Stimulated activated naive CD8-positive, alpha-beta T cell treated with anti-CD3 and anti-CD28 coated beads, Interleukin-15, Interleukin-2, amounts not matched to agents 100 ng/mL and 50 ng/mL, for 24 hours (primary cell): ENCODE measurements at regions not wholly inside any gene's neighbourhood (a gene's known extent, or its start where the extent isn't known, plus 50 kb on each side); places are given as distances from the start of the nearest gene placed in this dataset.
"Not testable (repeated sequence)": the region's sequence is repeated elsewhere in the genome, so short reads cannot be mapped to it uniquely, and the experiment has no call there.

ENCODE experiments used
- H3K27ac Mint-ChIP-seq: one replicate; pipeline ENCODE4 v1.8.0; 2021; ENCODE audit warnings: mild to moderate bottlenecking, mixed read lengths
- H3K27me3 Mint-ChIP-seq: one replicate; pipeline ENCODE4 v1.8.0; 2021; ENCODE audit warnings: mixed read lengths
- H3K36me3 Mint-ChIP-seq: one replicate; pipeline ENCODE4 v1.8.0; 2021; ENCODE audit warnings: low read depth, mixed read lengths
- H3K4me1 Mint-ChIP-seq: one replicate; pipeline ENCODE4 v1.8.0; 2021; ENCODE audit warnings: low read depth, mixed read lengths
- H3K4me3 Mint-ChIP-seq: one replicate; pipeline ENCODE4 v1.8.0; 2021; ENCODE audit warnings: mild to moderate bottlenecking, mixed read lengths
- H3K9me3 Mint-ChIP-seq: one replicate; pipeline ENCODE4 v1.8.0; 2021; ENCODE audit warnings: mixed read lengths

- H3K36me3 Mint-ChIP-seq, H3K4me3 Mint-ChIP-seq, H3K27ac Mint-ChIP-seq, H3K9me3 Mint-ChIP-seq, H3K27me3 Mint-ChIP-seq, H3K4me1 Mint-ChIP-seq: not testable (repeated sequence)
Measured at GRCh38 chr3:20427268-20427667, 241.3 kb upstream of the SGO1 start.

GRCh38 chr3:20425138-20425537 lies 239.1 kb upstream of the SGO1 start:
- Mint-ChIP-seq H3K4me3 (no peak overlapping the region), H3K36me3 (no peaks in the 10 kb centered on the region), H3K9me3 (peaks cover 5% of the 10 kb centered on the region), H3K27ac (no peak overlapping the region), H3K27me3 (no peaks in the 10 kb centered on the region), H3K4me1 (no peaks in the 10 kb centered on the region)

- no peaks in the 10 kb centered on the region for H3K27me3 Mint-ChIP-seq
- no peak overlapping the region for H3K4me3 Mint-ChIP-seq
- H3K36me3 Mint-ChIP-seq = no peaks in the 10 kb centered on the region
- H3K27ac Mint-ChIP-seq = no peak overlapping the region
- peaks cover 3% of the 10 kb centered on the region for H3K9me3 Mint-ChIP-seq
- no peaks in the 10 kb centered on the region for H3K4me1 Mint-ChIP-seq
Measured at GRCh38 chr3:20424086-20424485, 238.1 kb upstream of the SGO1 start.

- H3K4me1 Mint-ChIP-seq = no peaks in the 10 kb centered on the region
Measured at GRCh38 chr3:20422391-20422790, 236.4 kb upstream of the SGO1 start.

GRCh38 chr3:20417388-20418108 lies 231.5 kb upstream of the SGO1 start:
- peaks cover 2% of the 10 kb centered on the region for H3K9me3 Mint-ChIP-seq
- H3K27ac Mint-ChIP-seq = no peak overlapping the region
- H3K36me3 Mint-ChIP-seq = no peaks in the 10 kb centered on the region
- H3K4me1 Mint-ChIP-seq = no peaks in the 10 kb centered on the region
- H3K4me3 Mint-ChIP-seq = no peak overlapping the region
- no peaks in the 10 kb centered on the region for H3K27me3 Mint-ChIP-seq

More at GRCh38 chr3:20422391-20422790, 236.4 kb upstream of the SGO1 start:
- Mint-ChIP-seq H3K27ac (no peak overlapping the region), H3K4me3 (no peak overlapping the region), H3K27me3 (no peaks in the 10 kb centered on the region), H3K36me3 (no peaks in the 10 kb centered on the region), H3K9me3 (peaks cover 3% of the 10 kb centered on the region)

GRCh38 chr3:20406611-20407011 lies 220.6 kb upstream of the SGO1 start:
- Mint-ChIP-seq H3K4me3 (no peak overlapping the region), H3K9me3 (no peaks in the 10 kb centered on the region), H3K36me3 (no peaks in the 10 kb centered on the region), H3K4me1 (no peaks in the 10 kb centered on the region), H3K27me3 (no peaks in the 10 kb centered on the region), H3K27ac (no peak overlapping the region)

- Mint-ChIP-seq H3K4me1 (no peaks in the 10 kb centered on the region), H3K36me3 (no peaks in the 10 kb centered on the region), H3K4me3 (no peak overlapping the region), H3K27ac (no peak overlapping the region), H3K9me3 (no peaks in the 10 kb centered on the region), H3K27me3 (no peaks in the 10 kb centered on the region)
Measured at GRCh38 chr3:20405744-20406143, 219.7 kb upstream of the SGO1 start.

- H3K9me3 Mint-ChIP-seq = no peaks in the 10 kb centered on the region
- no peaks in the 10 kb centered on the region for H3K4me1 Mint-ChIP-seq
- H3K27me3 Mint-ChIP-seq = no peaks in the 10 kb centered on the region
- no peaks in the 10 kb centered on the region for H3K36me3 Mint-ChIP-seq
- no peak overlapping the region for H3K27ac Mint-ChIP-seq
- H3K4me3 Mint-ChIP-seq = no peak overlapping the region
Measured at GRCh38 chr3:20405231-20405630, 219.2 kb upstream of the SGO1 start.

GRCh38 chr3:20404741-20405100 lies 218.7 kb upstream of the SGO1 start:
- H3K27me3 Mint-ChIP-seq = no peaks in the 10 kb centered on the region
- H3K27ac Mint-ChIP-seq = no peak overlapping the region
- H3K4me3 Mint-ChIP-seq = no peak overlapping the region
- H3K36me3 Mint-ChIP-seq = no peaks in the 10 kb centered on the region
- H3K4me1 Mint-ChIP-seq = no peaks in the 10 kb centered on the region
- H3K9me3 Mint-ChIP-seq = no peaks in the 10 kb centered on the region

GRCh38 chr3:20403986-20404740 lies 218.2 kb upstream of the SGO1 start:
- Mint-ChIP-seq H3K27me3 (no peaks in the 10 kb centered on the region), H3K36me3 (no peaks in the 10 kb centered on the region)

GRCh38 chr3:20401253-20401652 lies 215.2 kb upstream of the SGO1 start:
- Mint-ChIP-seq H3K36me3 (no peaks in the 10 kb centered on the region), H3K27me3 (no peaks in the 10 kb centered on the region), H3K27ac (no peak overlapping the region), H3K9me3 (no peaks in the 10 kb centered on the region), H3K4me1 (no peaks in the 10 kb centered on the region), H3K4me3 (no peak overlapping the region)

More at GRCh38 chr3:20403986-20404740, 218.2 kb upstream of the SGO1 start:
- Mint-ChIP-seq H3K27ac (no peak overlapping the region), H3K4me1 (no peaks in the 10 kb centered on the region), H3K4me3 (no peak overlapping the region), H3K9me3 (no peaks in the 10 kb centered on the region)

GRCh38 chr3:20400686-20401085 lies 214.7 kb upstream of the SGO1 start:
- no peaks in the 10 kb centered on the region for H3K9me3 Mint-ChIP-seq
- H3K4me1 Mint-ChIP-seq = no peaks in the 10 kb centered on the region

GRCh38 chr3:20400281-20400680 lies 214.3 kb upstream of the SGO1 start:
- H3K36me3 Mint-ChIP-seq = no peaks in the 10 kb centered on the region
- H3K27me3 Mint-ChIP-seq = no peaks in the 10 kb centered on the region
- no peak overlapping the region for H3K27ac Mint-ChIP-seq
- H3K9me3 Mint-ChIP-seq = no peaks in the 10 kb centered on the region
- no peaks in the 10 kb centered on the region for H3K4me1 Mint-ChIP-seq
- no peak overlapping the region for H3K4me3 Mint-ChIP-seq

More at GRCh38 chr3:20400686-20401085, 214.7 kb upstream of the SGO1 start:
- Mint-ChIP-seq H3K4me3 (no peak overlapping the region), H3K27ac (no peak overlapping the region), H3K27me3 (no peaks in the 10 kb centered on the region), H3K36me3 (no peaks in the 10 kb centered on the region)

- no peaks in the 10 kb centered on the region for H3K36me3 Mint-ChIP-seq
- no peak overlapping the region for H3K27ac Mint-ChIP-seq
- no peaks in the 10 kb centered on the region for H3K27me3 Mint-ChIP-seq
- H3K4me3 Mint-ChIP-seq = no peak overlapping the region
- H3K9me3 Mint-ChIP-seq = no peaks in the 10 kb centered on the region
- no peaks in the 10 kb centered on the region for H3K4me1 Mint-ChIP-seq
Measured at GRCh38 chr3:20396335-20396734, 210.3 kb upstream of the SGO1 start.

GRCh38 chr3:20395692-20396091 lies 209.7 kb upstream of the SGO1 start:
- no peaks in the 10 kb centered on the region for H3K27me3 Mint-ChIP-seq
- no peaks in the 10 kb centered on the region for H3K9me3 Mint-ChIP-seq
- H3K27ac Mint-ChIP-seq = no peak overlapping the region
- no peaks in the 10 kb centered on the region for H3K36me3 Mint-ChIP-seq
- H3K4me1 Mint-ChIP-seq = no peaks in the 10 kb centered on the region
- no peak overlapping the region for H3K4me3 Mint-ChIP-seq

GRCh38 chr3:20394243-20394642 lies 208.2 kb upstream of the SGO1 start:
- Mint-ChIP-seq H3K4me3 (no peak overlapping the region), H3K4me1 (no peaks in the 10 kb centered on the region), H3K27me3 (no peaks in the 10 kb centered on the region), H3K36me3 (no peaks in the 10 kb centered on the region), H3K9me3 (no peaks in the 10 kb centered on the region), H3K27ac (no peak overlapping the region)
